Fibroblast of skin of scalp (primary cell): ENCODE measurements at regions not wholly inside any gene's neighbourhood (a gene's known extent, or its start where the extent isn't known, plus 50 kb on each side); places are given as distances from the start of the nearest gene placed in this dataset.
A peak's percentile ranks its signal among the peaks of the same experiment; 100 is the strongest.
"Not testable (repeated sequence)": the region's sequence is repeated elsewhere in the genome, so short reads cannot be mapped to it uniquely, and the experiment has no call there.

Experiments used
- DNase-seq: peaks from one replicate; pipeline ENCODE4 v3.0.0-alpha.2; 2013

DNA sequence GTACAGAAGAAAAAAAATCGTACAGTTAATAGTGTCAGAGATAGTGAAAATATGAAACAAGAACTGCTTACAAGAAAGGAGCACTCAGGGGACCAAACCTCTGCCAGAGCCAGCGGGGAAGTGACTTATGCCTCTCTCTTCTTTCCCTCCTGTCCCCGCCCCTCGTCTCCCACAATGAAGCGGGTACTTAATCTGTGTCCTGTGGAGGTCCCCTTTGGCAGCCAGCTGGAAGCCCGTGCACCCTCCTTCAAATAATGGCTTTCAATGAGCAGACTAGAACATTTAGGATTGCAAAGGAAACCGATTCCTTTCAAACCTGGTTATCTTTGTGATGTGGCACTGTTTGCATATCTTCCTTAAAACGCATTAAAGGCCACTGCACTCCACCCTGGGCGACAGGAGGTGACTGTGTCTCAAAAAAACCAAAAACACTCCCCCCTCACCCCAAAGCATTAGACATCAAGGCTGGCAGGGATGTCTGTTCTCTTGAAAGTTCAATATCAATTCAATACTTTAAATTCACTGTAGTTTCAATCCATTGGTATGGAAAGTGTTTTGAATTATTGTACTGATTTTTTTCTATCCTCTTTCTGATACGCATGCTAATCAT is 51.7 kb downstream of the PPIAL4C start:
- not testable (repeated sequence) for DNase-seq

GRCh38 chr1:149636286-149637122 is 52.9 kb downstream of the PPIAL4C start:
- DNase-seq, result peak; percentile 93

DNA sequence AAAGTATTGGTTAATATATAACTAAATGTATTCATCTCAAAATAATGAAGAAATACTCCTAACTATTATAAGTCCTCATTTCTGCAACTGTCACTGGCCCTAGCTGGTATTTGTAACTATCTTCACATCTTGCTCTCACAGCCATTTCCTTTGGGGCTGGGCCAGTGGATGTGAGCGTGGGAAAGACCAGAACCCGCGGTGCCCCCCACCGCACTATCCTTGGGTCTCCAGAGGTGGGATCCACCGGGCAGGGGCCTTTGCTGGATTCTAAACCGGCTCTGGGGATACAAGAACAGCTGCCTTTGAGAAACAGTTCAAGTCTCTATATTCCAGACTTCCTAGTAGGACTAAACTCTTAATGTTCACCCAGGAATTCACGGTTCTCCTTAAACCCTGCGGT is 54.8 kb downstream of the PPIAL4C start:
- not testable (repeated sequence) for DNase-seq

DNA sequence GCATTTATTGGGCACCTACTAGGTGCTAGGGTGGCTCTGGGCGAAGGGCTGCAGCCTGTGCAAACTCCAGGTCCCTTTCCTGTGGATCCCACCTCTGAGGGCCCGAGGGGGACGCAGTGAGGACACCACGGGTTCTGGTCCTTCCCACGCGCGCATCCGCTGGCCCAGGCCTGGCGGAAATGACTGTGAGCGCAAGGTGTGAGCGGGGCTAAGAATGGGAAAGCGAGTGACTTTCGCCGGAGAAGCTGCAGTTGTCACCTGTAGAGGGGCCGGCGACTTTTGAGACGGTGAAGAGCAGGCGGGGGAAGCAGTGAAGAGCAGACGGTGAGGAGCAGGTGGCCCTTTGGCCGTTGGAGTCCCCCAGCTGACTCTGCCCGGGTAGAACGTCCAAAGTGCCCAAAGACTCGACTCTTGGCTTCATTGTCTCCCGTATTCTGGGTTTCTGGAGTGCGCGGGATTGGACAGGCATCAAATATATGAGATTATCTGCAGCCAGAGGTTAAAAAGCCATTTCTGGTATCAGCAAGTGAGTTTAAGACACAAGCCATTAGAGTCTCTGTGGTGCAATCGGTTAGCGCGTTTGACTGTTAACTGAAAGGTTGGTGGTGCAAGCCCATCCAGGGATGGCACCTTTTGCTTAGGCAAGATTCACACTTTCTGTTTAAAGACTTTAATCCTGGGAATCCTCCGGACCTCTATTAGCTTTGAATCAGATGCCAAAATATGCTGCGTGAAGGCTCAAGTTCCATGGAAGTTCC is 55.4 kb downstream of the PPIAL4C start:
- not testable (repeated sequence) for DNase-seq

DNA sequence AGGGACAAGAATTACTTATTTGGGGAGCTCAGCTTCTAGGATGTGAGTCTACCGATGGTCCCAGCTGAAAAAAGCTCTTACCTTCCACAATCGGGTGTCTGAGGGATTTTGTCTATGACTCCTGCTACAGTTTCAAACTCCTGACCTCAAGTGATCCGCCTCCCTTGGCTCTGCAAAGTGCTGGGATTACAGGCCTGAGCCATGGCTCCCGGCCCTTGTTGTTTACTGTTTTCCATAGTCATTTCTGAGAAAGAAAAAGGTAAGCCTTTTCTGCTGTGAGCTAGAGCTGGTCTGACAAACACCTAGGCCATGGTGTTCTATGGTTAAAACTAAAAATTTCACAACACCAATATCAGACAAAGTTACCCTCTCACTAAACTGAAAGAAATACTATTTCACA is 57.5 kb downstream of the PPIAL4C start:
- DNase-seq, result not testable (repeated sequence)

- DNase-seq, result not testable (repeated sequence)
Observed at GRCh38 chr1:149644818-149645217, 61.2 kb downstream of the PPIAL4C start.

DNA sequence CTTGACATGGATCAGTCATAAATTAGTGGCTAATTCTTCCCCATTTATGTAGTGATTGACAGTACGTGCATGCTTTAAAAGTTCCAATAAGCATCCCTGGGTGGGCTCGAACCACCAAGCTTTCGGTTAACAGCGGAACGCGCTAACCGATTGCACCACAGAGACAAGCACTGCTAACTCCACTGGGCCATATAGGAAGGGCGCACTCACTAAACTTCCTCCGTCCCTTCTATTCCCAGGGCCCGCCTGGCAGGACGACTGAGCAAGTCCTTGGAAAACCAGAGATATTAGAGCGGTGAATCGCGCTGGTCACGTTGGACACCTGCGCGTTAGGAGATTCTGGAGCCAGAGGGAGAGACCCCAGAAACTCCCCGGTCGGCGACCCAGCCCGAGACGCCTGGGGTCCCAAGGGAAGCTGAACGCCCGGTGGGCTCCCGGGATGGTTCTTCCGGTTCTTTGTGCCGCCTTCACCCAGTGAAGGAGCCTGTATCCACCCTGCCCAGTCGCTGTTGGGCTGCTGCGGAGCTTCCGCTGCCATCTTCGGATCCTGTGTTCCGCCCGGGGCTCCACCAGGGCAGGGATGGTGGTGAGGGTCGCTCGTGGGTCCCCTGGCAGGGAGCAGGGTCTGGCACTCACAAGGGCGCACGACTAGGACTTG is 62.8 kb downstream of the PPIAL4C start:
- DNase-seq, result not testable (repeated sequence)

- DNase-seq, result not testable (repeated sequence)
Observed at GRCh38 chr1:149647018-149647373, 63.3 kb downstream of the PPIAL4C start.

DNA sequence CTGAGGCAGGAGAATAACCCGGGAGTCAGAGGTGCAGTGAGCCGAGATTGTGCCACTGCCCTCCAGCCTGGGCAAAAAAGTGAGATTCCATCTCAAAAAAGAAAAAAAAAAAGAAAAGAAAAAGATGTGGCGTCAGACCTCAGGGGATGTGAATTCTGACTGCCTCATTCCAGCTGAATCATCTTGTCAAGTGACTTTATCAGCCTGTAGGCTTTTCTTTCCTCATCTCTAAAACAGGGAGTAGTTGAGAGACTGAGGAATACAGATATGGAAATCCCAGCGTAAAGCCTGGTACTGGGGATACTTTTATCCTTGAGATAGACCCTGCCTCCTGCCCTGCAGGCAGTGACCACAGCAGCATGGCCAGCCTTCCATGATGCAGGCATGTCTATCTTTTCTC is 74.1 kb downstream of the PPIAL4C start:
- DNase-seq, result not testable (repeated sequence)

GRCh38 chr1:149658175-149658574 is 74.5 kb downstream of the PPIAL4C start:
- DNase-seq, result not testable (repeated sequence)

- not testable (repeated sequence) for DNase-seq
Observed at GRCh38 chr1:149664624-149665023, 81.0 kb downstream of the PPIAL4C start.

GRCh38 chr1:149665033-149665432 is 81.4 kb downstream of the PPIAL4C start:
- DNase-seq, result not testable (repeated sequence)

- not testable (repeated sequence) for DNase-seq
Observed at GRCh38 chr1:149665528-149665927, 81.9 kb downstream of the PPIAL4C start.

- DNase-seq, result not testable (repeated sequence)
Observed at GRCh38 chr1:149673231-149673909, 89.7 kb downstream of the PPIAL4C start.

DNA sequence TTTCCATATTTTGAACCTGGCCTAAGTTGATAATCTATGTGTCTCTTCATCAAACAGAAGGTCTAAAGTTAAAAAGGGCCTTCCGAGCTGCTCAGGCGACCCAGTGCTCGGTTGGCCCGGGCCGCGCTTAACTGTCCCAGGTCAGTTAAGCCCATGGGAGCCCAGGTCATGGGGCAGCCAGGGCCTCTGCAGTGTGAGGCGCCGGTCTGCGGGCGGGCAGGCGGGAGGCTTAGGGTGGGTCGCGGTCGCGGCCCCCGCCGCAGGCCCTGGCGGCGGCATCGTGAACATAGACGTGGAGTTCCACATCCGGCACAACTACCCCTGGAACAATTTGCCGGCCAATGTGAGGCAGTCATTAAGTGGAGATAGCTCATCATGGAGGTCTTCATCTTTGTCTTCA is 91.3 kb downstream of the PPIAL4C start:
- not testable (repeated sequence) for DNase-seq

DNA sequence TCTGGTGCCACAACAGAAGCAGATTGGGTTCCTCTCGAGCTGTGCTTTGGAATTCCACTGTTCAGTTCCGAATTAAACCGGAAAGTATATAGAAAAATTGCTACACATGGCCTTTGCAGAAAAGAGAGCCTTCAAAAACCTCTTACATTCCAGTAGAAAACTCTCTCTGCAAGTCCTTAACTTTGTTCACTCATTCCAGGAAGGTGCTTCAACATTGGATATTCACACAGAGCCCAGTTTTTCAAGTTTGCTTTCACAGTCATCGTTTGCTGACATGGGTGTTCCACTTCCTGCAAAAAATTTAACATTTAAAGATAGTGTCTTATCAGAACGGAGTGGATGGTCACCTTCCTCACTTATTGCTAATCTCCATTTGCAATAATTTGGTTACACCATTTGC is 93.7 kb downstream of the PPIAL4C start:
- not testable (repeated sequence) for DNase-seq

- DNase-seq, result not testable (repeated sequence)
Observed at GRCh38 chr1:149686593-149687238, 95.8 kb upstream of the FCGR1A start.

GRCh38 chr1:149691399-149691798 is 91.1 kb upstream of the FCGR1A start:
- DNase-seq, result not testable (repeated sequence)

DNA sequence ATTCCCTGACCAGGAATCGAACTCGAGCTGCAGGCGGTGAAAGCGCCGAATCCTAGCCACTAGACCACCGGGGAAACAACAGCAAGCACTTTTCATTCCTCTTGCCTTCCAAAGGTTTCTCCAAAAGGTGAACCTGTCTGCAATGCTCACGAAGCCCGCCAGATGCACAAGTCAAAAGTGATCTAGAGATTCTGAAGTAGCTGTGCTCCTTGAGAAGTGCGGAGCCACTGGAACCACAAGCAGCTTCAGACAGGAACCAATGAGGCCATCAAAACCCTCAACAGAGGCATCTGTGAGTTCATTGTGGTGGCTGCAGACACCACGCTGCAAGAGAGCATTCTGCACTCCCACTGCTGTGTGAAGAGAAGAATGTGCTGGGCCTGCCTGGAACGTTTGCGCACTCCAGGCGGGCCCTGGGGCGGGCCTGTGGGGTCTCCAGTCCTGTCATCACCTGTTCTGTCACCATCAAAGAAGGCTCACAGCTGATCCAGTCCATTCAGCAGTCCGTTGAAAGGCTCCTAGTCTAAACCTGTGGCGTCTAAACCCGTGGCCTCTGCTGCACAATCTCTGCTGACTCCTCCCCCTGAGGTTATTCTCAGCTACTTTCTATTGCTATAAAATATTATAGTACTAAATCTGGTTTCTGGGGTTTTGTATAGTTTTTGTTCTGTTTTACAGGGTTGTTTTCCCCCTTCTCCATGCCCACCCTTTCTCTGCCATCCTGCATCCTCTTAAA is 89.5 kb upstream of the FCGR1A start:
- not testable (repeated sequence) for DNase-seq

GRCh38 chr1:149695066-149695465 is 87.4 kb upstream of the FCGR1A start:
- not testable (repeated sequence) for DNase-seq

- not testable (repeated sequence) for DNase-seq
Observed at GRCh38 chr1:149700220-149700619, 82.3 kb upstream of the FCGR1A start.
